ENCODE measurements at regions not wholly inside any gene's neighbourhood (a gene's known extent, or its start where the extent isn't known, plus 50 kb on each side); places are given as distances from the start of the nearest gene placed in this dataset.

GRCh38 chr10:89153971-89154370 lies 53.1 kb downstream of the CH25H start:
- TF ChIP-seq ZBTB33 (IDR thresholded peaks at IDR 0.05; ENCODE audit: borderline replicate concordance, low read depth) (no peak), CTCF (IDR thresholded peaks at IDR 0.05) (no peak), EP300 (IDR thresholded peaks at IDR 0.05; ENCODE audit: borderline replicate concordance in 1 of 2, low read depth in 1 of 2, low read length in 1 of 2) (no peak), SIN3A (IDR thresholded peaks at IDR 0.05; ENCODE audit: borderline replicate concordance, low read depth, low read length) (no peak)

Measured in SK-N-SH (cell line).